HUES64 (cell line): ENCODE measurements at regions not wholly inside any gene's neighbourhood (a gene's known extent, or its start where the extent isn't known, plus 50 kb on each side); places are given as distances from the start of the nearest gene placed in this dataset.

Experiments
- H3K27ac ChIP-seq: 2 replicates; pipeline ENCODE4 v1.7.0; 2013; ENCODE audit warnings: low read depth, low read length, inconsistent platforms
- H3K27me3 ChIP-seq: 2 replicates; pipeline ENCODE4 v1.6.1; 2013; ENCODE audit warnings: mild to moderate bottlenecking, low read length; ENCODE audit not compliant: insufficient read depth
- H3K36me3 ChIP-seq: 2 replicates; pipeline ENCODE4 v1.6.1; 2013; ENCODE audit warnings: mild to moderate bottlenecking, low read length; ENCODE audit not compliant: insufficient read depth
- H3K4me1 ChIP-seq: 2 replicates; pipeline ENCODE4 v1.6.1; 2013; ENCODE audit warnings: mild to moderate bottlenecking, low read length, moderate library complexity; ENCODE audit not compliant: insufficient read depth
- H3K4me3 ChIP-seq: 2 replicates; pipeline ENCODE4 v1.5.1; 2013; ENCODE audit warnings: mild to moderate bottlenecking, low read length, moderate library complexity
- H3K9ac ChIP-seq: 2 replicates; pipeline ENCODE4 v1.6.1; 2013; ENCODE audit warnings: mild to moderate bottlenecking, low read depth, low read length
- H3K9me3 ChIP-seq: 2 replicates; pipeline ENCODE4 v1.6.1; 2013; ENCODE audit warnings: low read depth, low read length; ENCODE audit not compliant: insufficient read depth
- WGBS: fragments of 150-250, 120-280 bp; methylation state at CpG from one replicate; pipeline ENCODE4 v1.1.7; 2013; ENCODE audit warnings: missing lambda C conversion rate; 5-methylcytosine and 5-hydroxymethylcytosine counted together

GRCh38 chr20:60791823-60792222, 460.2 kb upstream of the CDH4 start:
- no peak overlapping the region for H3K9ac ChIP-seq
- WGBS: 93% methylated on average over 1 of the region's 1 CpG
- H3K36me3 ChIP-seq: no peaks in the 10 kb centered on the region
- H3K27me3 ChIP-seq: no peaks in the 10 kb centered on the region
- no peak overlapping the region for H3K27ac ChIP-seq
- H3K9me3 ChIP-seq: no peaks in the 10 kb centered on the region
- H3K4me1 ChIP-seq: no peaks in the 10 kb centered on the region; the same call in 1 of the 2 replicates
- H3K4me3 ChIP-seq: no peak overlapping the region

- Histone ChIP-seq H3K27me3 (no peaks in the 10 kb centered on the region), H3K36me3 (no peaks in the 10 kb centered on the region), H3K9ac (no peak overlapping the region), H3K27ac (no peak overlapping the region), H3K4me1 (no peaks in the 10 kb centered on the region; the same call in 1 of the 2 replicates), H3K4me3 (no peak overlapping the region), H3K9me3 (no peaks in the 10 kb centered on the region)
- 98% methylated on average over 3 of the region's 6 CpGs for WGBS
Measured at GRCh38 chr20:60792941-60793340, 459.1 kb upstream of the CDH4 start.

GRCh38 chr20:60794674-60795073, 457.4 kb upstream of the CDH4 start:
- H3K4me1 ChIP-seq: no peaks in the 10 kb centered on the region
- WGBS: 97% methylated on average over 4 of the region's 4 CpGs
- no peak overlapping the region for H3K4me3 ChIP-seq
- no peaks in the 10 kb centered on the region for H3K27me3 ChIP-seq
- H3K9me3 ChIP-seq: no peaks in the 10 kb centered on the region
- no peak overlapping the region for H3K27ac ChIP-seq
- H3K36me3 ChIP-seq: no peaks in the 10 kb centered on the region
- H3K9ac ChIP-seq: no peak overlapping the region

- no peak overlapping the region for H3K27ac ChIP-seq
- no peak overlapping the region for H3K9ac ChIP-seq
- no peaks in the 10 kb centered on the region for H3K27me3 ChIP-seq
- 94% methylated on average over 1 of the region's 1 CpG for WGBS
- H3K4me1 ChIP-seq: no peaks in the 10 kb centered on the region
- no peak overlapping the region for H3K4me3 ChIP-seq
- H3K36me3 ChIP-seq: no peaks in the 10 kb centered on the region
- peaks cover 5% of the 10 kb centered on the region; the same call in 1 of the 2 replicates for H3K9me3 ChIP-seq
Measured at GRCh38 chr20:60795651-60796050, 456.4 kb upstream of the CDH4 start.

GRCh38 chr20:60800185-60800584, 451.9 kb upstream of the CDH4 start:
- Histone ChIP-seq H3K9me3 (peaks cover 5% of the 10 kb centered on the region; the same call in 1 of the 2 replicates), H3K4me1 (peaks cover 16% of the 10 kb centered on the region), H3K27ac (no peak overlapping the region), H3K4me3 (no peak overlapping the region), H3K27me3 (no peaks in the 10 kb centered on the region), H3K9ac (no peak overlapping the region), H3K36me3 (no peaks in the 10 kb centered on the region)
- WGBS: 94% methylated on average over 1 of the region's 1 CpG

GRCh38 chr20:60802676-60803075, 449.4 kb upstream of the CDH4 start:
- H3K9me3 ChIP-seq: peaks cover 8% of the 10 kb centered on the region
- H3K27ac ChIP-seq: no peak overlapping the region
- peaks cover 21% of the 10 kb centered on the region for H3K4me1 ChIP-seq
- H3K27me3 ChIP-seq: no peaks in the 10 kb centered on the region
- H3K9ac ChIP-seq: no peak overlapping the region
- 97% methylated on average over 5 of the region's 5 CpGs for WGBS
- no peak overlapping the region for H3K4me3 ChIP-seq
- H3K36me3 ChIP-seq: no peaks in the 10 kb centered on the region

- H3K27me3 ChIP-seq: no peaks in the 10 kb centered on the region
- no peak overlapping the region for H3K4me3 ChIP-seq
- 92% methylated on average over 5 of the region's 7 CpGs for WGBS
- peaks cover 21% of the 10 kb centered on the region for H3K4me1 ChIP-seq
- no peaks in the 10 kb centered on the region for H3K36me3 ChIP-seq
- peaks cover 16% of the 10 kb centered on the region for H3K9me3 ChIP-seq
- no peak overlapping the region for H3K9ac ChIP-seq
- H3K27ac ChIP-seq: no peak overlapping the region
Measured at GRCh38 chr20:60803335-60804055, 448.6 kb upstream of the CDH4 start.

GRCh38 chr20:60804240-60804917, 447.7 kb upstream of the CDH4 start:
- H3K36me3 ChIP-seq: no peaks in the 10 kb centered on the region
- H3K27ac ChIP-seq: peak overlapping the region; percentile 17; the same call in 1 of the 2 replicates
- WGBS: 41% methylated on average over 4 of the region's 4 CpGs
- H3K4me1 ChIP-seq: peaks cover 21% of the 10 kb centered on the region
- H3K27me3 ChIP-seq: no peaks in the 10 kb centered on the region
- H3K9me3 ChIP-seq: peaks cover 16% of the 10 kb centered on the region
- H3K9ac ChIP-seq: no peak overlapping the region
- H3K4me3 ChIP-seq: no peak overlapping the region

- Histone ChIP-seq H3K4me3 (no peak overlapping the region), H3K36me3 (no peaks in the 10 kb centered on the region), H3K9me3 (peaks cover 14% of the 10 kb centered on the region), H3K27me3 (no peaks in the 10 kb centered on the region), H3K9ac (no peak overlapping the region), H3K4me1 (peaks cover 21% of the 10 kb centered on the region), H3K27ac (peak overlapping the region; percentile 17; the same call in 1 of the 2 replicates)
- 40% methylated on average over 11 of the region's 11 CpGs for WGBS
Measured at GRCh38 chr20:60804918-60805630, 447.0 kb upstream of the CDH4 start.

- H3K9ac ChIP-seq: no peak overlapping the region
- WGBS: 96% methylated on average over 6 of the region's 6 CpGs
- H3K27me3 ChIP-seq: no peaks in the 10 kb centered on the region
- no peak overlapping the region for H3K27ac ChIP-seq
- peaks cover 11% of the 10 kb centered on the region for H3K9me3 ChIP-seq
- H3K4me1 ChIP-seq: peaks cover 21% of the 10 kb centered on the region
- no peaks in the 10 kb centered on the region for H3K36me3 ChIP-seq
- H3K4me3 ChIP-seq: no peak overlapping the region
Measured at GRCh38 chr20:60806354-60806753, 445.7 kb upstream of the CDH4 start.

- Histone ChIP-seq H3K27me3 (no peaks in the 10 kb centered on the region), H3K27ac (no peak overlapping the region), H3K9ac (no peak overlapping the region), H3K4me1 (peaks cover 21% of the 10 kb centered on the region), H3K9me3 (peaks cover 11% of the 10 kb centered on the region), H3K36me3 (no peaks in the 10 kb centered on the region), H3K4me3 (no peak overlapping the region)
- over 99% methylated on average over 5 of the region's 5 CpGs for WGBS
Measured at GRCh38 chr20:60806824-60807223, 445.2 kb upstream of the CDH4 start.
